ENCODE measurements at regions not wholly inside any gene's neighbourhood (a gene's known extent, or its start where the extent isn't known, plus 50 kb on each side); places are given as distances from the start of the nearest gene placed in this dataset.
"Not testable (repeated sequence)": the region's sequence is repeated elsewhere in the genome, so short reads cannot be mapped to it uniquely, and the experiment has no call there.

- not testable (repeated sequence) for DNase-seq
These were observed 289.9 kb upstream of the PRSS16 start for GRCh38 chr6:26957399-26958127.

GRCh38 chr6:26961236-26961635 is 286.3 kb upstream of the PRSS16 start:
- DNase-seq: not testable (repeated sequence)

DNA sequence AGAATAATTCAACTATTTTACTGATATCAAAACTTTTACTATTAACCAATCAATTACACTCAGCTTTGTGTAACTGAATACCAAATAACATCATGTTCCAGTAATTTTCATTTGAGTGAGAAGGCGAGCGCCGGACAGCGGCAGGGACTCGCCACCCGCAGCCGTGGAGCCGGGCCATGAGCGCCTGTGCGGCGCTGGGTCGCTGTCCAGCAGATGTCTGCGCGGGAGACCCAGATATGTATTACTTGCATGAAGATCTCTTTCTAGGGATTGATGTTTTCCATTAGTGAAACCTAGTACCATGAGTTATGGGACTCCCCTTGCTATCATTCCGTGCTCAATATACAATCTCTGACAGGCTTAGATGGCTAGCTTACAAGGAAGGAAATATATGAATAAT is 245.1 kb upstream of the PRSS16 start:
- DNase-seq: no peak

DNA sequence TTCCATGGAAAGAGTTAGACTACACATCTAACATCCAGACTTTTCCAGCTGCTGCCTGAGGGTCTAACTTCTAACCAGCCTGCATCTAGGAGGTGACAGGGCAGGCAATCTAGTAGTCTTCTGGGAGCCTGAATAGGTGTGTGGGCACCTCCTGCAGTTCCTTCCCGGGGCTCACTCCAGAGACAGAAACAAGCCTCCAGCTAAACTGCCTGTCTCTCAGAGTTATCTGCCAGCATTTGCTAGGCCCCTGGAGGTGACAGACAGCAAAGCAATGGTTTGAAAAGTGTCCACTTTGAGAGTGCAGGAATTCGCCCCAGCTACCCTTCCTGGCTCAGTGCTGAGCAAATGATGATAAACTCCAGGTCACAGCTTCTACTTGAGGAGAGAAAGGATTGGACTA is 240.5 kb upstream of the PRSS16 start:
- no peak for DNase-seq

- not testable (repeated sequence) for DNase-seq
These were observed 238.9 kb upstream of the PRSS16 start for GRCh38 chr6:27008613-27009012.

- not testable (repeated sequence) for DNase-seq
These were observed 233.4 kb upstream of the PRSS16 start for GRCh38 chr6:27014053-27014452.

GRCh38 chr6:27016689-27017088 is 230.8 kb upstream of the PRSS16 start:
- no peak for DNase-seq

DNA sequence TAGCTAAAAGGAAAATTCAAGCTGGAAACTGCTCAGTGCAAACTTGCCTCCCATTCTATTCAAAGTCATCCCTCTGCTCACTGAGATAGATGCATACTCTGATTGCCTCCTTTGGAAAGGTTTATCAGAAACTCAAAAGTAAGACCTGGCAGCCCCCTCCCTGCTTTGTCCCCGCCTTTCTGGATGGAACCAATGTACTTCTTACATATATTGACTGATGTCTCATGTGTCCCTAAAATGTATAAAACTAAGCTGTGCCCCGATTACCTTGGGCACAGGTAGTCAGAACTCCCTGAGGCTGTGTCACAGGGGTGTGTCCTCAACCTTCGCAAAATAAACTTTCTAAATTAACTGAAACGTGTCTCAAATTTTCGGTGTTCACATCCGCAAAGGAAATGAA is 229.1 kb upstream of the PRSS16 start:
- not testable (repeated sequence) for DNase-seq

GRCh38 chr6:27019651-27020552 is 227.6 kb upstream of the PRSS16 start:
- DNase-seq: no peak

DNA sequence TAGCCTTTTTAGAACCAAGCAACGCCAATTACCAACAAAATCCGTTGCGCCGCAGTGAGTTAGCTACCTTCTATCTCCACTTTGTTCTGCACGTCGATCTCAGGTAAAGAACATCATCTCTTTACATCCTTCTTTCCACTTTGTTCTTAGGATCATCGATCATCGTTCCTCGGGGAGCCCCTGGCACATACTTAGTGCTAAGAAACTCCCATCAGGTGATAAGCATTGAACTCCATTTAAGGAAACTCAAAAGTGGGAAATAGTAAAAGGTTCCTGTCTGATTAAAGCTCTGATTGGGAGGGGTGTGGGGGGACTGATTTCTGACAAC is 227.0 kb upstream of the PRSS16 start:
- DNase-seq: no peak

- no peak for DNase-seq
These were observed 223.8 kb upstream of the PRSS16 start for GRCh38 chr6:27023664-27024063.

DNA sequence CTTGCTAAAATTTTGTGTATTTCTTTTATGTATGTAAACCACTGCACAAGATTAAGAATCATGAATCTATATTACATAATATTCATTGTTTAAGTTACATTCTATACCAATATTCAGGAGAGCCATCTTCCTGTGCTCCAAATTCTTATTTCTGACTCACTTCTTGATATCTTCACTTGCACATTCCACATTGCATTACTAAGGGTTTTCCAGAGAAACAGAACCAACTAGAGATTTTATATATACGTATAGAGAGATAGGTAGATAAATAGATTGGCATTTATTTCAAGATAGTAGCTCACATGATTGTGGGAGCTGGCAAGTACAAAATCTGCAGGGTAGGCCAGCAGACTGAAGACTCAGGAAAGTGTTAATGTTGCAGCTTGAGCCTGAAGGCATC is 222.2 kb upstream of the PRSS16 start:
- DNase-seq: no peak

DNA sequence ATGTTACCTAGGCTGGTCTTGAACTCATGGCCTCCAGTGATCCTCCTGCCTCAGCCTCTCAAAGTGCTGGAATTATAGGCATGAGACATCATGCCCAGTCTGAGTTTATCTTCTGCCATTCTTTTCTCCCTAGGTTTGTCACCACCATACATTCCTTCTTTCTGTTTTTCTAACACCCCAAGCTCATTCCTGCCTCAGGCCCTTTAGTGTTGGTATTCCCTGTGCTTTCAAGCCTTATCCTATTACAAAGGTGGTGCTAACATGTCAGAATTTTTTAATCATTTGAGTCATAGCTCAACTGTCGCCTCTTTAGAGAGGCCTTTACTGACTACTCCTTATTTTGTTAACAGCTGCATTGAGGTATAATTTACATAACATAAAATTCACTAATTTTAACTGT is 221.1 kb upstream of the PRSS16 start:
- DNase-seq: no peak

GRCh38 chr6:27031302-27031701 is 216.2 kb upstream of the PRSS16 start:
- no peak for DNase-seq

- DNase-seq: no peak
These were observed 209.0 kb upstream of the PRSS16 start for GRCh38 chr6:27038498-27038897.

GRCh38 chr6:27040244-27041042 is 207.1 kb upstream of the PRSS16 start:
- DNase-seq: no peak

GRCh38 chr6:27043244-27043643 is 204.3 kb upstream of the PRSS16 start:
- DNase-seq: no peak

- not testable (repeated sequence) for DNase-seq
These were observed 202.4 kb upstream of the PRSS16 start for GRCh38 chr6:27045131-27045530.

DNA sequence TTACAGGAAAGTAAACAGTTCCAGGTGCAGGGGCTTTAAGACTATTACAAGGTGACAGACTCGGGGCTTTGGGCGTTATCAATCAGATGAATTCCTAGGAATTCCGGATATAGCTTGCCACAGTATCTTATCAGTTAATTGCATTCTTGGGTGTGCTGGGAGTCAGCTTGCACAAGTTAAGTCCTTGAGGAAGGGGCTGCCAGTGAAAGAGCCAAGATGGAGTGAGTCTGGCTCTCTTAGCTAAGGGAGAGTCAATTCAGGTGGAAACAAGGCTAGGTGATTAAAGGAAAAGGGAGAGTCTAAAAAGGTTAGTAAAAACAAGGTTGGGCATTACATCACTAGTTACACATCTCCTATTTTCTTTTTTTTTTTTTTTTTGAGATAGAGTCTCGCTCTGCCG is 199.8 kb upstream of the PRSS16 start:
- not testable (repeated sequence) for DNase-seq

DNA sequence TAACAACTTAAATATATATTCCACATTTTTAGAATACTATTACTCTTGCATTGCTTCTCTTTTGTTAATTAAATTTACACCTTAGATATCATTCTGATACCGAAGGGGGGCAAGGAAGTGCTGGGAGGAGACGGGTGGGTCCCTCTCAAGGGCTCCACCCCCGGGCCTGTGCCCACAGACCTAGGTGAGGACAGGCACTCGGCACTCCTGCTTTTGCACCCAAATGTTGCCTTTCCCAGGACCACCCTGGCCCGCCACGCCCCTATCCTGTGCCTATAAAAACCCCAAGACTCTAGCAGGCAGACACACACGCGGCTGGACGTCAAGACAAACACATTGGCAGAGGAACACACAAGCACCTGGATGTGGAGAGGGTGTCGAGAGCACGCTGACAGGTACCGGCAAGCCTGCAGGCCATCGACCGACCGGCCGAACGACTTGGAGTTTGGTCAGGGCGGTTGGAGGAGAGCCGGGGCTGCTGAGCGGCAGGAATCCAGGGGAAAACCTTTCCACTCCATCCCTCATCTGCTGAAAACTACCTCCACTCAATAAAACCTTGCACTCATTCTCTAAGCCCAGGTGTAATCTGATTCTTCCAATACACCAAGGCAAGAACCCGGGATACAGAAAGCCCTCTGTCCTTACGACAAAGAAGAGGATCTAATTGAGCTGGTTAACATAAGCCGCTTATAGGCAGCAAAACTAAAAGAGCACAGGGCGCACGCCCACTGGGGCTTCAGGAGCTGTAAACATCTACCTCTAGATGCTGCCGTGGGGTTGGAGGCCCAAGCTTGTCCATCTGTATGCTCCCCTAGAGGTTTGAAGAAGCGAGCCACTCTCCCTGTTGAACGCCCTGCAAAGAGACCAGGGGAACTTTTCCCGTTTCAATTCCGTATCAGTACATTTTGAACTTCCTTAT is 197.4 kb upstream of the PRSS16 start:
- DNase-seq: no peak

- not testable (repeated sequence) for DNase-seq
These were observed 195.3 kb upstream of the PRSS16 start for GRCh38 chr6:27052082-27052730.

- DNase-seq: no peak
These were observed 194.8 kb upstream of the PRSS16 start for GRCh38 chr6:27052731-27053082.

All from GDM1 (cell line).